Neutrophil (primary cell): ENCODE measurements at regions not wholly inside any gene's neighbourhood (a gene's known extent, or its start where the extent isn't known, plus 50 kb on each side); places are given as distances from the start of the nearest gene placed in this dataset.

Experiments
- H3K27ac ChIP-seq: fragments of 200-600 bp; sonication (generic); 2 replicates; pipeline ENCODE4 v1.5.1; 2016; ENCODE audit warnings: mild to moderate bottlenecking, moderate library complexity
- H3K27me3 ChIP-seq: fragments of 200-600 bp; sonication (generic); 2 replicates; pipeline ENCODE4 v1.6.0; 2016; ENCODE audit warnings: mild to moderate bottlenecking
- H3K36me3 ChIP-seq: fragments of 200-600 bp; sonication (generic); 2 replicates; pipeline ENCODE4 v1.5.1; 2017
- H3K4me1 ChIP-seq, 2 experiments: fragments of 200-600 bp in 1 of 2; sonication (generic) in 1 of 2; 1 replicate in 1 of 2; 2 replicates in 1 of 2; pipeline versions ENCODE4 v1.5.1 to v1.6.1; 2013 to 2016; ENCODE audit warnings: low read depth in 1 of 2, low read length in 1 of 2, mild to moderate bottlenecking in 1 of 2, moderate library complexity in 1 of 2; ENCODE audit not compliant: control insufficient read depth in 1 of 2, insufficient read depth in 1 of 2
- H3K4me3 ChIP-seq, 2 experiments: fragments of 200-600 bp in 1 of 2; sonication (generic) in 1 of 2; 1 replicate in 1 of 2; 2 replicates in 1 of 2; pipeline ENCODE4 v1.5.1; 2013 to 2016; ENCODE audit warnings: low read depth in 1 of 2, low read length in 1 of 2, mild to moderate bottlenecking in 1 of 2, moderate library complexity in 1 of 2
- H3K9me3 ChIP-seq: fragments of 200-600 bp; sonication (generic); 2 replicates; pipeline ENCODE4 v1.5.1; 2016
- CTCF ChIP-seq: fragments of 200-600 bp; sonication (generic); IDR thresholded peaks from 2 replicates; pipeline ENCODE4 v1.5.1; 2016; ENCODE audit warnings: antibody characterized with exemption

- Histone ChIP-seq H3K27ac (no peak overlapping the region), H3K4me1 (no peaks in the 10 kb centered on the region), H3K27me3 (peaks cover 11% of the 10 kb centered on the region), H3K4me3 (no peak overlapping the region), H3K36me3 (no peaks in the 10 kb centered on the region), H3K9me3 (no peaks in the 10 kb centered on the region)
- no peak for TF ChIP-seq CTCF
Observed at GRCh38 chr11:134645576-134645975, 233.5 kb upstream of the B3GAT1 start.

- H3K4me3 ChIP-seq = no peak overlapping the region
- H3K9me3 ChIP-seq = no peaks in the 10 kb centered on the region
- no peak for TF ChIP-seq CTCF
- no peak overlapping the region for H3K27ac ChIP-seq
- H3K27me3 ChIP-seq = peaks cover 11% of the 10 kb centered on the region
- no peaks in the 10 kb centered on the region for H3K36me3 ChIP-seq
- H3K4me1 ChIP-seq = no peaks in the 10 kb centered on the region
Observed at GRCh38 chr11:134644476-134645456, 232.7 kb upstream of the B3GAT1 start.

- Histone ChIP-seq H3K9me3 (no peaks in the 10 kb centered on the region), H3K36me3 (no peaks in the 10 kb centered on the region), H3K27me3 (peaks cover 4% of the 10 kb centered on the region), H3K4me1 (no peaks in the 10 kb centered on the region), H3K27ac (no peak overlapping the region), H3K4me3 (no peak overlapping the region)
- no peak for TF ChIP-seq CTCF
Observed at GRCh38 chr11:134643115-134644012, 231.3 kb upstream of the B3GAT1 start.

GRCh38 chr11:134642206-134642605 lies 230.2 kb upstream of the B3GAT1 start:
- Histone ChIP-seq H3K27me3 (peaks cover 4% of the 10 kb centered on the region), H3K4me1 (no peaks in the 10 kb centered on the region), H3K36me3 (no peaks in the 10 kb centered on the region), H3K4me3 (no peak overlapping the region), H3K9me3 (no peaks in the 10 kb centered on the region), H3K27ac (no peak overlapping the region)
- TF ChIP-seq CTCF = no peak

GRCh38 chr11:134640971-134641968 lies 229.2 kb upstream of the B3GAT1 start:
- Histone ChIP-seq H3K27me3 (peaks cover 4% of the 10 kb centered on the region), H3K4me1 (no peaks in the 10 kb centered on the region), H3K4me3 (no peak overlapping the region), H3K27ac (no peak overlapping the region), H3K9me3 (no peaks in the 10 kb centered on the region), H3K36me3 (no peaks in the 10 kb centered on the region)
- no peak for TF ChIP-seq CTCF
